B cell (primary cell): ENCODE measurements at regions not wholly inside any gene's neighbourhood (a gene's known extent, or its start where the extent isn't known, plus 50 kb on each side); places are given as distances from the start of the nearest gene placed in this dataset.

ENCODE experiments used
- ATAC-seq: fragments of 200-7000 bp; cut with Tn5 transposase; one replicate; pipeline ENCODE4 v1.10.0; 2021; ENCODE audit warnings: low read depth, mild to moderate bottlenecking, moderate number of reproducible peaks, moderate library complexity
- CTCF ChIA-PET: fragments of 350-600 bp; sonication (Branson Sonifier 250); formaldehyde crosslinking; loops from one replicate; lab custom pipeline; 2021; ENCODE audit warnings: antibody characterized with exemption, inconsistent platforms; lab: Charles Lee
- POLR2A ChIA-PET: fragments of 350-600 bp; sonication (Branson Sonifier 250); formaldehyde crosslinking; loops from one replicate; lab custom pipeline; 2021; ENCODE audit warnings: antibody characterized with exemption; lab: Charles Lee
- DNase-seq: peaks from one replicate; pipeline ENCODE4 v3.0.0; 2013
- H2AFZ ChIP-seq: 2 replicates; pipeline ENCODE4 v1.6.1; 2012; ENCODE audit warnings: mild to moderate bottlenecking, low read depth, low read length; ENCODE audit not compliant: insufficient read depth, poor library complexity, severe bottlenecking
- H3K27ac ChIP-seq, 2 donors: 1 replicate in 1 of 2; 2 replicates in 1 of 2; pipeline ENCODE4 v1.5.1; 2012 to 2013; ENCODE audit warnings: low read length in 2 of 2, mild to moderate bottlenecking in 2 of 2, moderate library complexity in 1 of 2
- H3K27me3 ChIP-seq, 4 experiments: fragments of 200-600 bp in 1 of 4; sonication (generic) in 1 of 4; replicated peaks in 1 of 4; 1 replicate in 2 of 4; 2 replicates in 2 of 4; pipeline versions ENCODE4 v1.6.1 to v1.7.0; 2013 to 2016; ENCODE audit warnings: low read length in 3 of 4, mild to moderate bottlenecking in 2 of 4, mixed read lengths in 1 of 4, moderate library complexity in 1 of 4; ENCODE audit not compliant: insufficient read depth in 4 of 4, control insufficient read depth in 3 of 4; ENCODE audit errors: control extremely low read depth in 1 of 4
- H3K36me3 ChIP-seq, 2 experiments: replicated peaks in 1 of 2; 1 replicate in 1 of 2; 2 replicates in 1 of 2; pipeline versions ENCODE4 v1.6.1 to v1.7.1; 2013; ENCODE audit warnings: low read length in 1 of 2; ENCODE audit not compliant: insufficient read depth in 2 of 2, control insufficient read depth in 1 of 2; ENCODE audit errors: control extremely low read depth in 1 of 2, extremely low read depth in 1 of 2
- H3K4me1 ChIP-seq, 2 donors: fragments of 200-600 bp in 1 of 2; sonication (generic) in 1 of 2; 1 replicate in 1 of 2; 2 replicates in 1 of 2; pipeline versions ENCODE4 v1.5.1 to v1.6.1; 2013 to 2017; ENCODE audit warnings: low read length in 2 of 2; ENCODE audit not compliant: control insufficient read depth in 2 of 2, insufficient read depth in 2 of 2
- H3K4me2 ChIP-seq: replicated peaks from 2 replicates; pipeline ENCODE3; 2012; ENCODE audit warnings: mild to moderate bottlenecking, low read depth, low read length; ENCODE audit not compliant: poor library complexity, severe bottlenecking
- H3K4me3 ChIP-seq, 5 experiments: fragments of 200-600 bp in 1 of 5; sonication (generic) in 1 of 5; 1 replicate in 3 of 5; 2 replicates in 2 of 5; pipeline versions ENCODE4 v1.5.1 to v1.7.0; 2011 to 2016; ENCODE audit warnings: low read length in 4 of 5, mild to moderate bottlenecking in 4 of 5, low read depth in 2 of 5, control low read depth in 1 of 5, moderate library complexity in 1 of 5; ENCODE audit not compliant: insufficient read depth in 1 of 5; ENCODE audit errors: control extremely low read depth in 1 of 5, extremely low read depth in 1 of 5
- H3K79me2 ChIP-seq: fragments of 200-600 bp; sonication (generic); one replicate; pipeline ENCODE4 v1.6.0; 2016; ENCODE audit warnings: low read length; ENCODE audit not compliant: control insufficient read depth, insufficient read depth
- H3K9ac ChIP-seq: fragments of 200-600 bp; sonication (generic); 2 replicates; pipeline ENCODE4 v1.6.1; 2017; ENCODE audit warnings: mild to moderate bottlenecking, low read length, moderate library complexity
- H3K9me3 ChIP-seq, 3 donors: one replicate each; pipeline versions ENCODE4 v1.6.1 to v1.7.1; 2013; ENCODE audit warnings: low read length in 2 of 3; ENCODE audit not compliant: control insufficient read depth in 2 of 3, insufficient read depth in 1 of 3; ENCODE audit errors: control extremely low read depth in 1 of 3
- H4K20me1 ChIP-seq: 2 replicates; pipeline ENCODE4 v1.6.0; 2012; ENCODE audit warnings: mild to moderate bottlenecking, low read length; ENCODE audit not compliant: insufficient read depth, control insufficient read depth, poor library complexity, severe bottlenecking
- H3K27ac Mint-ChIP-seq: one replicate; pipeline ENCODE4 v1.8.0; 2021; ENCODE audit warnings: mixed read lengths
- H3K27me3 Mint-ChIP-seq: one replicate; pipeline ENCODE4 v1.8.0; 2021; ENCODE audit warnings: mixed read lengths
- H3K4me1 Mint-ChIP-seq: one replicate; pipeline ENCODE4 v1.8.0; 2021; ENCODE audit warnings: mixed read lengths
- H3K4me3 Mint-ChIP-seq: one replicate; pipeline ENCODE4 v1.8.0; 2021; ENCODE audit warnings: mixed read lengths
- H3K9me3 Mint-ChIP-seq: one replicate; pipeline ENCODE4 v1.8.0; 2022; ENCODE audit warnings: mixed read lengths; ENCODE audit not compliant: insufficient read depth
- EZH2 ChIP-seq: IDR thresholded peaks from 2 replicates; pipeline ENCODE4 v1.6.1; 2012; ENCODE audit warnings: borderline replicate concordance, low read depth, mild to moderate bottlenecking, moderate library complexity, low read length; ENCODE audit not compliant: insufficient read depth, poor library complexity, severe bottlenecking
- WGBS: methylation state at CpG from one replicate; pipeline ENCODE4 v1.1.5; 2013; ENCODE audit warnings: missing lambda C conversion rate; ENCODE audit not compliant: insufficient coverage; 5-methylcytosine and 5-hydroxymethylcytosine counted together
- intact Hi-C: fragments of 100-400 bp; cut with micrococcal nuclease; formaldehyde crosslinking; loops from one replicate; pipeline ENCODE4 v1.10.0; 2022
- TF ChIP-seq, protein P1 (sequence below): fragments of 200-600 bp; IDR thresholded peaks from one replicate; pipeline ENCODE4 v1.8.0; 2022; ENCODE audit warnings: antibody characterized with exemption, mild to moderate bottlenecking

DNA sequence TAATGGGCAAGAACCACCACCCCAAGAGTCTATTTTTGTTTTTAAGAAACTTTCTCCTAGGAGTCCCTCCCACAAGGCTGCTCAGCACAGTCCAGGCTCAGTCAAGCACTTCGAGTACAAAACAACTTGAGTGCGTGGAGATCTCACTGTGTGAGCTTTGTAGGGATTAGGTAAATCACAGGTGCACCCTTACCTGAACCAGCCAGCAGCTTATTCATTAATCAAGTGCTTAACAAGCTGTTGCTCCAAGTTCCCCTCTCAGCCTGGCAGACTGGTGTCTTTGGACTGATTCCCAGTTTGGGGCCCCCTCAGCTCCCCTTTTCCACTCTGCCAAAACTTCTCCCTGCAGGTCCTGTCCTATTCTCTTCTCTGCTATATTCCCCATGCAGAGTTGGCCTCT lies 133.1 kb downstream of the LY86 start:
- no peak overlapping the region for H2AFZ ChIP-seq
- intact Hi-C loops = loop anchor here (10.0 kb wide), 1 partner anchor 1503 kb away; no protein-coding TSS in a partner anchor
- H3K27ac ChIP-seq = no peak overlapping the region
- no peak overlapping the region for H3K4me3 Mint-ChIP-seq
- no peak overlapping the region for H3K4me2 ChIP-seq
- TF ChIP-seq EZH2 = no peak
- TF ChIP-seq, protein P1, sequence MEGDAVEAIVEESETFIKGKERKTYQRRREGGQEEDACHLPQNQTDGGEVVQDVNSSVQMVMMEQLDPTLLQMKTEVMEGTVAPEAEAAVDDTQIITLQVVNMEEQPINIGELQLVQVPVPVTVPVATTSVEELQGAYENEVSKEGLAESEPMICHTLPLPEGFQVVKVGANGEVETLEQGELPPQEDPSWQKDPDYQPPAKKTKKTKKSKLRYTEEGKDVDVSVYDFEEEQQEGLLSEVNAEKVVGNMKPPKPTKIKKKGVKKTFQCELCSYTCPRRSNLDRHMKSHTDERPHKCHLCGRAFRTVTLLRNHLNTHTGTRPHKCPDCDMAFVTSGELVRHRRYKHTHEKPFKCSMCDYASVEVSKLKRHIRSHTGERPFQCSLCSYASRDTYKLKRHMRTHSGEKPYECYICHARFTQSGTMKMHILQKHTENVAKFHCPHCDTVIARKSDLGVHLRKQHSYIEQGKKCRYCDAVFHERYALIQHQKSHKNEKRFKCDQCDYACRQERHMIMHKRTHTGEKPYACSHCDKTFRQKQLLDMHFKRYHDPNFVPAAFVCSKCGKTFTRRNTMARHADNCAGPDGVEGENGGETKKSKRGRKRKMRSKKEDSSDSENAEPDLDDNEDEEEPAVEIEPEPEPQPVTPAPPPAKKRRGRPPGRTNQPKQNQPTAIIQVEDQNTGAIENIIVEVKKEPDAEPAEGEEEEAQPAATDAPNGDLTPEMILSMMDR = no peak
- peaks cover 24% of the 10 kb centered on the region for H3K27me3 Mint-ChIP-seq
- no peak for DNase-seq
- CTCF ChIA-PET = interaction anchor here (0.9 to 4.2 kb wide), 5 partner anchors 25 to 522 kb away, joined by 3 to 23 read pairs (median 8); no protein-coding TSS in a partner anchor
- H3K4me1 Mint-ChIP-seq = peaks cover 9% of the 10 kb centered on the region
- no peaks in the 10 kb centered on the region for H3K9me3 Mint-ChIP-seq
- no peak overlapping the region for H3K27ac Mint-ChIP-seq
- peaks cover 0 to 20% (median 7%) of the 10 kb centered on the region in 4 experiments for H3K27me3 ChIP-seq
- ATAC-seq = no peak
- POLR2A ChIA-PET = no interaction called here
- WGBS = no CpG with 5 or more reads among the region's 2 CpGs
- H3K4me1 ChIP-seq = peaks cover 11 to 18% of the 10 kb centered on the region in 2 donors
- no peak overlapping the region for H3K9ac ChIP-seq
- no peaks in the 10 kb centered on the region for H3K79me2 ChIP-seq
- no peaks in the 10 kb centered on the region for H3K9me3 ChIP-seq
- H3K36me3 ChIP-seq = no peaks in the 10 kb centered on the region
- no peaks in the 10 kb centered on the region for H4K20me1 ChIP-seq
- H3K4me3 ChIP-seq = no peak overlapping the region

DNA sequence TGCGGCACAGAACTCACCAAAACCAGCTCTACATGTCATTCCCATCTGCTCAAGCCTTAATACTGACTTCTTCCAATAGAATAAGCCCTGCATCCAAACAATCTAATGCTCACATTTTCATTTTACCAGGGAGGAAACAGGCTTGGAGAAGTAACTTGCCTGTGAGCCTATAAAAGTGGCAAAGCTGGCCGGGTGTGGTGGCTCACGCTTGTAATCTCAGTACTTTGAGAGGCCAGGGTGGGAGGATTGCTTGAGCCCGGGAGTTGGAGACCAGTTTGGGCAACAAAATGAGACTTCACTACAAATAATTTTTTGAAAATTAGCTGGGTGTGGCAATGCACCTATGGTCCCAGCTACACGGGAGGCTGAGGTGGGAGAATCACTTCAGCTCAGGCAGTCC lies 133.7 kb downstream of the LY86 start:
- no peak overlapping the region for H2AFZ ChIP-seq
- ATAC-seq = no peak

More for the DNA sequence above, 133.7 kb downstream of the LY86 start:
- Histone ChIP-seq H3K4me2 (no peak overlapping the region), H3K4me3 (no peak overlapping the region), H3K9me3 (no peaks in the 10 kb centered on the region), H4K20me1 (no peaks in the 10 kb centered on the region), H3K9ac (no peak overlapping the region), H3K79me2 (no peaks in the 10 kb centered on the region), H3K4me1 (peaks cover 11 to 18% of the 10 kb centered on the region in 2 donors), H3K27ac (no peak overlapping the region), H3K27me3 (peaks cover 0 to 20% (median 7%) of the 10 kb centered on the region in 4 experiments), H3K36me3 (no peaks in the 10 kb centered on the region)
- Mint-ChIP-seq H3K27ac (no peak overlapping the region), H3K4me3 (no peak overlapping the region), H3K9me3 (no peaks in the 10 kb centered on the region), H3K4me1 (peaks cover 9% of the 10 kb centered on the region), H3K27me3 (peaks cover 25% of the 10 kb centered on the region)
- 100% methylated on average over 2 of the region's 5 CpGs for WGBS
- CTCF ChIA-PET = interaction anchor here (0.7 to 4.2 kb wide), 8 partner anchors 17 to 893 kb away, joined by 3 to 23 read pairs (median 4); no protein-coding TSS in a partner anchor
- POLR2A ChIA-PET = interaction anchor here (0.7 kb wide), 1 partner anchor 38 kb away, joined by 9 read pairs; no protein-coding TSS in a partner anchor
- DNase-seq = no peak
- TF ChIP-seq EZH2 = no peak
- TF ChIP-seq, protein P1 = no peak
- intact Hi-C loops = loop anchor here (10.0 kb wide), 1 partner anchor 1503 kb away; no protein-coding TSS in a partner anchor
